Esophagus squamous epithelium (tissue), 5 donors: ENCODE measurements at regions not wholly inside any gene's neighbourhood (a gene's known extent, or its start where the extent isn't known, plus 50 kb on each side); places are given as distances from the start of the nearest gene placed in this dataset.

Source experiments
- DNase-seq: peaks from one replicate; lab custom pipeline; 2025; lab: John Stamatoyannopoulos, UW
- H3K27ac ChIP-seq, 4 donors: fragments of 200-600 bp; sonication (generic); one replicate each; pipeline ENCODE4 v1.5.1; 2016 to 2019; ENCODE audit warnings: mild to moderate bottlenecking in 1 of 4
- H3K27me3 ChIP-seq, 4 donors: fragments of 200-600 bp; sonication (generic); 1 replicate in 3 of 4; 2 replicates in 1 of 4; pipeline versions ENCODE4 v1.5.1 to v1.6.0; 2017 to 2021; ENCODE audit warnings: antibody characterized with exemption in 1 of 4
- H3K36me3 ChIP-seq, 3 donors: fragments of 200-600 bp; sonication (generic); one replicate each; pipeline ENCODE4 v1.5.1; 2016 to 2019
- H3K4me1 ChIP-seq, 3 donors: fragments of 200-600 bp; sonication (generic); one replicate each; pipeline ENCODE4 v1.5.1; 2017 to 2019
- H3K4me3 ChIP-seq, 4 donors: fragments of 200-600 bp; sonication (generic); 1 replicate in 3 of 4; 2 replicates in 1 of 4; pipeline ENCODE4 v1.5.1; 2016 to 2019; ENCODE audit warnings: mild to moderate bottlenecking in 2 of 4, moderate library complexity in 1 of 4
- H3K9me3 ChIP-seq, 3 donors: fragments of 200-600 bp; sonication (generic); one replicate each; pipeline ENCODE4 v1.5.1; 2016 to 2019
- POLR2A ChIP-seq, 4 donors: fragments of 450-650 bp; IDR thresholded peaks; one replicate each; pipeline ENCODE4 v1.6.1; 2017; ENCODE audit warnings: antibody characterized with exemption in 4 of 4, mild to moderate bottlenecking in 4 of 4, moderate library complexity in 3 of 4
- WGBS, 2 donors: methylation state at CpG; one replicate each; pipeline ENCODE4 v1.1.5; 2018; 5-methylcytosine and 5-hydroxymethylcytosine counted together
- intact Hi-C: fragments of 100-400 bp; cut with DNase I; formaldehyde crosslinking; loops from one replicate; pipeline ENCODE4 v1.15.0; 2022
- TF ChIP-seq, protein P1 (sequence below), 6 experiments: fragments of 450-650 bp in 4 of 6; fragments of 200-600 bp in 2 of 6; sonication (generic) in 2 of 6; IDR thresholded peaks; one replicate each; pipeline ENCODE4 v1.5.1; 2016 to 2019; ENCODE audit warnings: antibody characterized with exemption in 6 of 6, mild to moderate bottlenecking in 4 of 6, moderate library complexity in 4 of 6
- donor health status: DM: yes; HTN: yes; CAD: no.

- intact Hi-C loops = loop anchor here (5.0 to 10.0 kb wide), 2 partner anchors 179 to 377 kb away; no protein-coding TSS in a partner anchor
- WGBS, 2 donors = 70 to 76% methylated on average over 7 of the region's 7 CpGs
- no peak for DNase-seq
- Histone ChIP-seq H3K4me3 (no peak overlapping the region), H3K27ac (no peak overlapping the region), H3K4me1 (peaks cover 0 to 25% (median 0%) of the 10 kb centered on the region in 3 donors), H3K36me3 (no peaks in the 10 kb centered on the region), H3K9me3 (peaks cover 0 to 9% (median 5%) of the 10 kb centered on the region in 3 donors), H3K27me3 (no peaks in the 10 kb centered on the region)
- TF ChIP-seq, protein P1, sequence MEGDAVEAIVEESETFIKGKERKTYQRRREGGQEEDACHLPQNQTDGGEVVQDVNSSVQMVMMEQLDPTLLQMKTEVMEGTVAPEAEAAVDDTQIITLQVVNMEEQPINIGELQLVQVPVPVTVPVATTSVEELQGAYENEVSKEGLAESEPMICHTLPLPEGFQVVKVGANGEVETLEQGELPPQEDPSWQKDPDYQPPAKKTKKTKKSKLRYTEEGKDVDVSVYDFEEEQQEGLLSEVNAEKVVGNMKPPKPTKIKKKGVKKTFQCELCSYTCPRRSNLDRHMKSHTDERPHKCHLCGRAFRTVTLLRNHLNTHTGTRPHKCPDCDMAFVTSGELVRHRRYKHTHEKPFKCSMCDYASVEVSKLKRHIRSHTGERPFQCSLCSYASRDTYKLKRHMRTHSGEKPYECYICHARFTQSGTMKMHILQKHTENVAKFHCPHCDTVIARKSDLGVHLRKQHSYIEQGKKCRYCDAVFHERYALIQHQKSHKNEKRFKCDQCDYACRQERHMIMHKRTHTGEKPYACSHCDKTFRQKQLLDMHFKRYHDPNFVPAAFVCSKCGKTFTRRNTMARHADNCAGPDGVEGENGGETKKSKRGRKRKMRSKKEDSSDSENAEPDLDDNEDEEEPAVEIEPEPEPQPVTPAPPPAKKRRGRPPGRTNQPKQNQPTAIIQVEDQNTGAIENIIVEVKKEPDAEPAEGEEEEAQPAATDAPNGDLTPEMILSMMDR (IDR thresholded peaks at IDR 0.05) = no peak
- TF ChIP-seq POLR2A (IDR thresholded peaks at IDR 0.05) = no peak
Measured at GRCh38 chr1:93811326-93812065, 67.5 kb downstream of the DNTTIP2 start.

DNA sequence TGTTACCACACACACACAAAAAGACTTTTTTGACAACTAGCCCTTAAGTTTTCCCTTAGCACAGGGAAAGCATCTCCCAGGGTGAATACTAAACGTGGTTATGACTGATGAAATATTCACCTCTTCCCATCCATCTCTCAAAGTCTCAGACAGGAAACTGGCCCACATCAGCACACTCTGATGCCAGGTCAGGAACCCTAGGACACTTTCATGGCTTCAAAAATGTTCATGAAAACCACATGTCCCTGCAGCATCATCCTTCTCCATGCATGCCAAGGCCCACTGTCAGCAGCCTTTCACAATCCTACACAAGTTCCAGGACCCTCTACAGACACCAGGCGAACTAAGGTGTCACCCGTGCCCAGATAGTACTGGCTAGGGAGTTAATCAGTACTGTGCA lies 68.7 kb downstream of the DNTTIP2 start:
- peaks cover 0 to 26% (median 0%) of the 10 kb centered on the region in 3 donors for H3K4me1 ChIP-seq
- no peak overlapping the region for H3K27ac ChIP-seq
- H3K27me3 ChIP-seq = no peaks in the 10 kb centered on the region
- TF ChIP-seq, protein P1 (IDR thresholded peaks at IDR 0.05) = no peak
- no peak for TF ChIP-seq POLR2A (IDR thresholded peaks at IDR 0.05)
- H3K9me3 ChIP-seq = peaks cover 0 to 9% (median 5%) of the 10 kb centered on the region in 3 donors
- H3K36me3 ChIP-seq = no peaks in the 10 kb centered on the region
- intact Hi-C loops = loop anchor here (5.0 to 10.0 kb wide), 2 partner anchors 178 to 376 kb away; no protein-coding TSS in a partner anchor
- no peak overlapping the region for H3K4me3 ChIP-seq
- DNase-seq = no peak
- WGBS, 2 donors = 81 to 90% methylated on average over 3 of the region's 3 CpGs

DNA sequence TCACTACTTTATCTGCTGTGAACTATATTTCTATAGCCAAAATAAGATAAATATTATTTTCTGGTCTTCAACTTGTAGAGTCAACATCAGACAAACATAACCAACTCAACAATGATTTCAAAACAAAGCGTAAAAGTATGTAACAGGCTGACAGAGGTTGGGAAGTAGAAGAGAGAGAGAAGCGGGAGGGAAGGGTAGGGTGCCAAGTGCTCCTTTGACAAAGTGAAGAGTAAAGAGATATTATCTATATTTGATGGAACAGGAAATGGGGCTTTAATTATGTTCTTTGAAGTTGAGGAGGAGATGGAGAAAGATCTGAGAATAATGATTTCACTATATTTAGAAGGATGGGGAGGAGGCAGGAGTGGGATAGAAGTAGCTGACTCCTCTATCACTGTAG lies 70.1 kb downstream of the DNTTIP2 start:
- whole genome bisulfite sequencing, 2 donors = 93 to 96% methylated on average over 2 of the region's 2 CpGs
- intact Hi-C loops = no loop called here
- H3K27ac ChIP-seq = no peak overlapping the region
- H3K4me1 ChIP-seq = peaks cover 0 to 28% (median 0%) of the 10 kb centered on the region in 3 donors
- no peaks in the 10 kb centered on the region for H3K36me3 ChIP-seq
- no peak for DNase-seq
- H3K4me3 ChIP-seq = no peak overlapping the region
- H3K9me3 ChIP-seq = peaks cover 0 to 9% (median 5%) of the 10 kb centered on the region in 3 donors
- H3K27me3 ChIP-seq = no peaks in the 10 kb centered on the region
- TF ChIP-seq, protein P1 (IDR thresholded peaks at IDR 0.05) = no peak
- no peak for TF ChIP-seq POLR2A (IDR thresholded peaks at IDR 0.05)

- peaks cover 0 to 9% (median 5%) of the 10 kb centered on the region in 3 donors for H3K9me3 ChIP-seq
- no peak for DNase-seq
- WGBS, 2 donors = 81 to 92% methylated on average over 2 of the region's 2 CpGs
- no peak overlapping the region for H3K4me3 ChIP-seq
- no peaks in the 10 kb centered on the region for H3K27me3 ChIP-seq
- no peak overlapping the region for H3K27ac ChIP-seq
- no peaks in the 10 kb centered on the region for H3K36me3 ChIP-seq
- TF ChIP-seq, protein P1 (IDR thresholded peaks at IDR 0.05) = no peak
- no peak for TF ChIP-seq POLR2A (IDR thresholded peaks at IDR 0.05)
- H3K4me1 ChIP-seq = peaks cover 0 to 24% (median 0%) of the 10 kb centered on the region in 3 donors
- intact Hi-C loops = no loop called here
Measured at GRCh38 chr1:93807311-93807930, 71.6 kb downstream of the DNTTIP2 start.
